Stimulated activated CD4-positive, alpha-beta T cell treated with anti-CD3 and anti-CD28 coated beads, TNF-alpha, amount 100 ng/mL, for 4 hours (primary cell): ENCODE measurements at regions not wholly inside any gene's neighbourhood (a gene's known extent, or its start where the extent isn't known, plus 50 kb on each side); places are given as distances from the start of the nearest gene placed in this dataset.

Experiments used
- DNase-seq, 3 experiments: peaks; one replicate each; pipeline ENCODE4 v3.0.0-alpha.2; 2020; ENCODE audit warnings: low read depth in 3 of 3

DNA sequence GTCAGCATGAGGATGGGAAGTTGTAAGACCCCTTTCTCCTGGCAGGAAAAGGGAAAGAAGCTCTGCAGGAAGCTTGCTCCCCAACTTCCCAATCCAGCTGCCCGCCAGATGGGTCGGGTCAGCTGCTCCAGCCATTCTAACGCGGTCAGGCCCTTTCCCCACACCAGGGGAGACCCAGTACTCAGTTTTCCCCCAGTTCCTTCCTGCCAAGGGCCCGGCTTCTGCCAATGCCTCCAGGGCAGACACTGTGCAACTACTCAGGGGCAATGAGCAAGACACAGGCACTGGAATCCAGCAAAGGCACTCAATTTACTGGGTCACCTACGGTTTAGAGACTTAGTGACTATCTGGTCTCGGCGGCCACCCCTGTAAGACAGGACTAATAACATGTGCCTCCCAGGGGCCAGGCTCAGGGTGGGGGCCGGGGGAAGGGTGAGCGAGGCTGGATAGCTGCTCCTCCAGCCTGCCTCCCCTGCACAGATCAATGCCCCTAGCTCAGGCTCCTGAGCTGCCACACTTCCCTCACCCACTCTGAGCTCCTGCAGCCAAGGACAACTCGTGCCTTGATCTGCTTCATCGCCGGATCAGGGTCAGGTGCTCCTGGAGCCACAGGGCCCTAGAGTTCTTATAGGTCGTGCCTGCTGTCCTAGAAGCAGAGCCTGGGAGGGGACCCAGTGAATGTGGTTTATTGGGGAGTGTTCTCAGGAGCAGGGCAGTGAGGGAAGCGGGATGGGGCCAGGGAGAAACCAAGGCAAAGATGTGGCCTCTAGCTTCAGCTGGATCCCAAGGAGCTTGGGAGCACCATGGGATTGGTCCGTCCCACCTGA, 171.1 kb downstream of the ZFP36L2 start:
- no peak for DNase-seq

DNA sequence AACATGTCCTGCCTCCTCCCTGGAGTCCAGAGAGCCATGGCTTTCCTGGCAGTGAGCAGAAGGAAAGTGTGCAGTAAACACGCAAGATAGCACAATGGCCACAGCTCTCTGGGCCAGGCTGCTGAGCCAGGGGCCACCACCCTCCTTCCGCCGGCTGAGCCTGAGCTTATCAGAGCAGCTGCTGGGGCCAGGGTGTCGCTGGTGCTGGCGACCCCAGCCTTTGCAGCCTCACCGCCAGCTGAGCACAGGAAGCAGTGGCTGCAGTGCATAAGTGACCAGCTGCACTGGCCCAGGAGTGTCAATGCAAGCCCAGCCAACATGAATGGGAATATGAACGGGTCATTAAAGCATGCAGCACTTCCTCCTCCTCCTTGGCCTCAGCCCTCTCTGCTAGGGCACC, 172.0 kb downstream of the ZFP36L2 start:
- no peak for DNase-seq

DNA sequence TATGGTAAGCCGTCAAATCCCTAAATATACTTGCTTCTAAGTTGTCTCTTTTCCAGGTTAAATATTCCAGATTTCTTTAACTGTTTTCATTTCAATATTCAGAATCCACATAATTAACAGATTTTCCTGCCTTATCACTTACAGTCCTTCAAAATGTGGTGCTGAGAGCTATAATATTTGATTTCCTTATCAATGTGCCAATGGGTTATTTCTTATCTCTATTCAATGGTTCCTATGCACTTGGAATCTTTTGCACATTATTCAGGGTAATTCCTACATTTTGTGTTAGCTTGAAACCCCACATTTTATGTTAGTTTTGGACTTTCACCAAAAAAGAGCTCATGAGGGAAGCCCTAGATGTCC, 173.5 kb downstream of the ZFP36L2 start:
- no peak for DNase-seq

DNA sequence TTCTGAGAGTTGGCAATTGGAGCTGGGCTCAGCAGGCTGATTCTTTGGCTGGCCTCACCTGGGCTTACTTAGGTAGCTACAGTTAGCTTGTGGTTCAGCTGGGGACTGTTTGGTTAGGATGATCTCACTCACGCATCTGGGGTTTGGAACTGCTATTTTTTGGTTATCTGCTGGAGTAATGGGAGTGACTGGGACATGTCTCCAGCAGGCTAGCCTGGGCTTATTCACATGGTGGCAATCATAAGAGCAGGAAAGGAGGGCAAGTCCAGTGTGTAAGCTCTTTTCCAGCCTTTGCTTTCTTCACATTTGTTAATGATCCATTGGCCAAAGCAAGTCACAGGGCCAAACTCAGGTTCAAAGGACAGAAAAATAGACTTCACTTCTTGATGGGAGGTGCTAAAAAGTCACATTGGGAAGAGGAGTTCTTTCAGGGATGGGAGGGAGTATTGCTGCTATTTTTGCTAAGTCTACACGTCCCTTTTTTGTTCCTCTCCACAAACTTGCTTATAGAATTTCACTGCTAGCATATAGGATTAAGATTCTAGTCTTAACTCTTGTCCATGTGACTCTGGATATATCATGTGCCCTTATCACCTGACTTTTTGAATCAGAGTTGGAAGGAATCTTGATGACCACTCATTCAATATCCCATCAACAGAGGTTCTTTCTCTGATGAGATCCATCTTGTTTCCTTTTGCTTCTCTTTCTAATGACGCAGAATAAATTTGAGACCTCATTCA, 174.0 kb downstream of the ZFP36L2 start:
- no peak for DNase-seq

DNA sequence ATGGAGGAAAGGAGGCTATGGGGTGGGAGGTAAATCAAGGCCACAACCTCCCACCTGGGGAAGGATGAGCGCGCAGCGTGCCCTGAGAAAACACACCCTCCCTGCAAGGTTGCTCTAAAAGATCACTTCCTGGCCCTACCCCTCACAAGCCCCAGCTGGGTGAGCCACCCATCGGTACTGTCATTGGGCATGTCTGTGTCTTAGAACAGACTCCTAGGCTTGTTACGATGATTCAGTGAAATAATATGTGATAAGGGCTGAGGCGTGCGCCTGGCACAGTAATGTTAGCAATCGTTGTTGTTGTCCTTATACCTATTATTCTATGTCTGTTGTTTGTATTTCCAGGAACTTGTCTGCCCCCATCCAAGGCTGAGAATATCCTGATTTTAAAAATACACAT, 175.1 kb downstream of the ZFP36L2 start:
- DNase-seq: no peak

DNA sequence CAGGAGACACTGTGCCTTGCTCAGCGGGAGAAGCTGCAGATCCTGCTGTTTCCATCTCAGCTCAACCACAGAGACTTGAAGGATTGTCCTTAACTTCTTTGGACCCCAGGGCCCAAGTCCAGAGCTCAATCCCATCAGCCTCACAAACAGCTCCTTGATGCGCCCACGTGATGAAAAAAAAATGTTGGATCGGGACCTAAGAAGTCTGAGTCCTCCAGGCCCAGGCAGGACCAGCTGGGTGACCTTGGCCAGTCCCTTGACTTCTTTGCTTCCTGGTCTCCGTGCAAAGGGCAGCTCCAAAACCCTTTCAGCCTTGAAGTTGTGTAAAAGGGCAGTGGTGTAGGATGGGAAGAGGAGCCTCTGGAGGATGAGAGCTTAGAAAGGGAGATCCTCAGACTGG, 175.5 kb downstream of the ZFP36L2 start:
- DNase-seq: no peak

DNA sequence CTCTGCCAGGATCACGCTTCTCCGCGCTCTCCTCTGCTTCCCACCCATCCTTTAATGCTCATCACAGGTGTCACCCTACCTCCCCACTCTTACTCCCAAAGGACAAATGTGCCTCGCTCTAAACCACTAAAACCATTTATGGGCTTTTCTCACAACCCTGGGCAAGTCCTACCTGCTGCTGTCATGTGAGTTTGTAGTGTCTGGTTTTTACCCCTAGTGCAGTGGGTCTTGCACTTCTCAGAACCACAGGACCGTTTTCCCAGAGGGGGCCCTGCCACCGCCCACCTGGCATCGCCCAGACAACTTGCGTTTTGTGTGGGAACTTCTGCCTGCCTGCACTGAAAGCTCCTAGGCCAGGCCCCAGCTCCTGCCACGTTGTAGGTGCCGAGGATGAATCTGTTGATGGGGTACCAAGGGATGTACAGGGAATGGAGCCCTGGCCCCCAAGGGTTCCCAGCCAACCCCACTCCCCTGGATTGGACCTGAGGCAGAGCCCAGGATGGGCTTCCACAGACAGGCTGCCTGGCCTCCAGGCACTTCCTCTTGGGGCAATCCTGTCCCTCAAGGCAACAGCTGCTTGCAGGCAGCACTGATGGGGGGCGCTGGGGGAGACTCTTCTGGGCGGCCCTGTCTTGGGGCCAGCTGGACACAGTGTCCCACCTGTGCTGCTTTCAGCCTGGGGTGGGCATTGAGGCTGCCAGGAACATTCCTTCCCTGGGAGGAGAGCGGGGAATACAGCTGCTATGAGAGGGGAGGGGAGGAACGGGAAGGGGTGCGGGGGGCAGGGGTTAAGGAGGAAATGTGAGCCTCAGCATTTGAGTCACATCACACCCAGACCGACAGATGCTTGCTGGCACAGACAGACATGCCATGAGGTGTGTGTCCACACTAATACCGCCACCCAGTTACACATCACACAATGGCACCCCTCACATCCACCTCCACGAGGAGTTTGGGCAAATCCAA, 176.3 kb downstream of the ZFP36L2 start:
- no peak for DNase-seq

DNA sequence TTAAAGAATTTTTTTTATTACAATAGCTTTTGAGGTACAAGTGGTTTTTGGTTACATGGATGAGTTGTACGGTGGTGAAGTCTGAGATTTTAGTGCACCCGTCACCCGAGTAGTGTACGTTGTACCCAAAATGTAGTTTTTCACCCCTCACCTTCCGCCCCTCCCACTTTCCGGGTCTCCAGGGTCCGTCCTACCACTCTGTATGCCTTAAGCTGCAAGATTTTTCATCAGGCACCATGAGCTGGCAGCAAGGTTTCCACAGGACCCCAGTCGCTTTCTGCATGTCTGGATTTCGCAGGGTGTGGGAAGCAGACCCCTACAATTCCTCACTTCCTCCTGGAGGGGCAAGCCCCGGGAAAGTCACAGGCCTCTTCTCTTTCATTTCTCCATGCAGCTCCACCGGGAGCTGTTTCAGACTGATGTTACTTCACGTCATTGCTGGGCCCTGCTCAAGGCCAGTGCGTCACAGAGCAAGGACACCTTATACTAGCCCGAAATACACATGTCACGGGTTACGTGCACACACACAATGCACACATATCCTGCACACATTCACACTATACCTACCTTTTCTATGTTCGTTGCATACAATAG, 179.1 kb downstream of the ZFP36L2 start:
- DNase-seq: no peak

DNA sequence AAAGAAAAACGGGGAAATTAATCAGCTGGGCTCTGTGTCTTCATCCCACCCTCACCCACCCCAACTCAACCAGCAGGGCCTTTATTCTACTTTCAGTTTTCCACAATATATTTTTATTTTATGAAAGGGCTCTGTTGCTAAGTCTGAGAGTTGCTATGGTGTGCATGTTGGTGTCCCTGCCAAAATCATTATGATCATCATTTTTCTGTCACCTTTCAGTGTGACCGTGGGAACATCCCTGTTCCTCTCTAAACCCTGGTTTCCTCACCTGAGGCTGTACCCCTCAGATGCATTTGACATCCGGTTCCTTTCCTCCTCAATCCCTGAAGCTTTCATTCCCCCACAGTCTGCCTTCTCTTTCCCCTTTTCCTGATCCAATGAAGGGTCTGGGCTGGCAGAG, 180.5 kb downstream of the ZFP36L2 start:
- no peak for DNase-seq

DNA sequence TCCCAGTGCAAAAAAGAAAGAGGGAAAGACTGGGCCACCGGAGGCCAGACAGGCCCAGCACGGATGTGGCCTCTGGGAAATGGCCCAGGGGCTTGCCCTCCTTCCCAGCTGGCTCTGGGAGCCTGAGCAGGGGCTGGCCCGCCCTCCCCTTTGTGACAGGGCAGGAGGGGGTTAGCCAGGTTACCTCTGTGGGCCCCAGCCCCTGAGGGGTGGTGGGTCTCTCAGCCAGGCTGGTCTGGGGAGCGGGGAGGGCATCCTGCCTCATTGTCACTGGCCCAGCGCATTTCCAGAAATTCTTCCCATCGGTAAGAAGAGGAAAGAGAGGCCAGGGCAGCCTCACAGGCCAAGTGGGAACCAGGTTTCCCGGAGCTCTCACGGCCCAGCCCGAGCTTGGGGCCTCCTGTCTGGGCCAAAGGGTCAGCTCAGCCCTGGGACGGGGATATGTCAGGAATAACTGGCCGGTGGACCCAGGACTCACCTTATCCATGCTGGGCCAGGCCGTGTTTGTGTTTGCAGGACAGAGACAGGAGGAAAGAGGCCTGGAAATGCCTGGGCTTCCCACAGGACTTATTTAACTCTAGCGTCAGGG, 182.2 kb downstream of the ZFP36L2 start:
- no peak for DNase-seq

DNA sequence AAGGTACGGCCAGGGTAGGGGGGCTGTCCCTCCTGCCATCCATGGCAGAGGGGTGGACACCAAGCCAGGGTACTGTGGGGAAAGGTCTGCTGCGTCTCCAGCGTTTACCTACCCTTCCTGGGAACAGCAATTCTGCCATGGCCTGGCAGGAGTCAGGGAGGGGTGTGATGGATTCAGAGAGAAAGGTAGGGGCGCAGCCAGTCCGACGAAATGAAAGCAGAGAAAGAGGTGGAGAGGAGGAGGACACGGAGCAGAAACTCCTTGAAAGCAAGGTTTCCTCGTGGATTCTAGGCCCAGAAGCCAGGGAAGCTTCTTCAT, 182.9 kb downstream of the ZFP36L2 start:
- no peak for DNase-seq

DNA sequence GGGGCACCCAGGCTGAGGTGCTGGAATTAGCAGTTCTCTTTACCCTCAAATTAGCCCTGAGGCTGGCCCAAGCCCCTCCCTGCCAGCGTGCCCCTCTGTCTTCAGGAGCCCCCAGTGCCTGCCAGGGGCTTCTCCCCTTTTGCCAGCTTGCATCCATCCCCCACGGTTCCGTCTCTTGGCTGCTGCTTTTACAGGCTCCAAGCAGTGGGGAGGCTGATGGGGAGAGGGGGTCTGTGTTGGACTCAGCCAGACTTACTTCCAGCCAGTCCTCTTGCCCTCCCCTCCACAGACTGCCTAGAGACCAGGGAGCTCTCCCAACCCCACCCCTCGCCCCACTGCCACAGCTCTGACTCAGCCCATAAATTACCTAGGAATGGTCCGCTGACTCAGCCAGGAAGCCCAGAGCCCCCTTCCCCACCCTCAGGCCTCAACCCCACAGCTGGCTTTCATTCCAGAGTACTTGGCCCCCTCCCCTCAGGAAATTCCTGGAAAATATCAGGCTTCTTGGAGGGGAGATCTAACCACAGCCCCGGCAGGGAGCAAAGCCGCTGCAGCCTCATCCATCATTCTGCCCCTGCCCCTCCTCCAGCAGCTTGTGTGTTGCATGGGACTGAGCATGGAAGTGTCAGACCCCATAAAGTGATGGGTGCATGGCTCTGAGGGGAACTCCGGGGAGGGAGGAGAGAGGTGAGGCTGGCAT, 184.6 kb downstream of the ZFP36L2 start:
- no peak for DNase-seq

DNA sequence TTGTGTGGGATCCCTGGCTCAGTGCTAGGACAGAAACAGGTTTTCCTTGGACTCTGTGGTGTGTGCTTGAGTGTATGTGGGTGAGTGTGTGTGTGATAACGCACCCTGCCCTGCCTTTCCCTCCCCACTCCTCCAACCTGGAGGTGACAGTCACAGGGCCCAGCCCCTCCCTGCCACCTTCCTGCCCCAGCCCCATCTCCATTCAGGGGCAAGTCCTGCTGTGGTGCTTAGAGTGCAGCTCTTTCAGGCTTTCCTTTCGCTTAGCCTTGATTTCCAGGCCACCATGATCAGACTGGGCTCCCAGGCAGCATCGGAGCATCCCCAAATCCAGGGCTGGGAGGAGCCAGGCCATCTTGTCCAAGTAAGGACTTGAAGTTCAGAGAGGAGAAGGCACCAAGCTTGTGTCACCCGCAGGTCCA, 185.2 kb downstream of the ZFP36L2 start:
- DNase-seq: no peak

DNA sequence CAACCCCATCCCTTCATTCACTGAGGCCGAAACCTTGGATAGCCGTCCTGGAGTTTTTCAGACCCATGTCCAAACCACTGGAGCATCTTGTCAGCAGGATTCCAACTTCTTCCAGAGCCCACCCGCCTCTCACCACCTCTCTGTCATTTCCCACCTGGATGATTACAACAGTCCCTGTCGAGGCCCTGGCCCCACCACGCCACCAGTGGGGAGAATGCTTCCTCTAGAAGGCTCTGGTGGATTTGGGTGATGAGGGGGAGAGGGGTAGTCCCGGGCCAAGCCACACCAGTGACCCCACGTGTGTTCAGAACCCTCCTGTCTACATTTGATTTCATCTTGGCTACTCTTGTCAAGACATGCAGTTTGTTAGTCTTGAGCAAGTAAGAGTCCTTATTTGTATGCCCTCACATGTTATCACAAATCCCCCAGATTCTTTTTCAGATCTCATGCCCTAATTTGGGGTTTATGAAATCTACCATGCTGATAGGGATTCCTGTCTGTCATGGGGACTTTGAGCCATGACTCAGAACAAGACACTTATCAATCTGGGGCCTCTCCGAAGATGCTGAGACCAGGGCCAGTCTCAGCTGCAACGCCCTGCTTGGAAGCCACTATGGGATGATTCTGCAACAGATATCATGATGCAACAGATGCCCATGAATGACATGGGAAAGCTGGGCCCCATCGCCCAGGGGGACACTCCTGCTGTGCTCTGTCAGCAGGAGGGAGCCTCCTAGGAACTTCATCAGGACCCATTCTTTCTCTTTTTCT, 186.1 kb downstream of the ZFP36L2 start:
- DNase-seq: no peak

DNA sequence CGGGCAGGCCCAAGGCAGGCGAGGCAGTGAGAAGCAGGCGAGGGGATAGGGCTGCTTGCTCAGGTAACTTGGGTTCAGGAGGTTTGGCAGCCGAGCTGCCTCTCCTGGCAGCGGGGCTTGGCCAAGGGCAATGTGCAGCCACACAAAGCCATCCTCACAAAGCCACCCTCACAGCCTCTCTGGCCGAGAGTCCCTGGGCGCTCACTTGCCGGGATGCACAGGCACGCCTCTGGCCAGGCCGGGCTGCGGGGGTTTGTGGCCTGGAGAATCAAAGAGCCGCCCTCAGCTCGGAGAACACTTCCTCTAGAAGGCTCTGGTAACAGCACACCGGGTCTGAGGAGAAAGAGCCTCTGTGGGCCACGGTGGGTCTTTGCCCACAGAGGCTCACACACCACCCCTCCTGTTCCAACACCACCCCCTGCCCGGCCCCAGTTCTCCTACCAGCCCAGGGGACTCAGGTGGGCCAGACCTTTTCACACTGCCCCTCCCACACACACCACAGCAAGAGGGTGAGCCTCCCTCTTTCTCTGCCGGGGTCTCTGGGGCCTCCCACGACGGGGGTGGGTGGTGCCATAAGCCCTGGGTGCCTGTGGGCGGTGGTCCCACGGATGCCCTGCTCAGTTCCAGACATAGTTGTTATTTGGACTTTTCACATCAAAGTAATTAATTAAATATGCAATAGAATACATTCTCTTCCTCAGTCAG, 186.9 kb downstream of the ZFP36L2 start:
- no peak for DNase-seq

DNA sequence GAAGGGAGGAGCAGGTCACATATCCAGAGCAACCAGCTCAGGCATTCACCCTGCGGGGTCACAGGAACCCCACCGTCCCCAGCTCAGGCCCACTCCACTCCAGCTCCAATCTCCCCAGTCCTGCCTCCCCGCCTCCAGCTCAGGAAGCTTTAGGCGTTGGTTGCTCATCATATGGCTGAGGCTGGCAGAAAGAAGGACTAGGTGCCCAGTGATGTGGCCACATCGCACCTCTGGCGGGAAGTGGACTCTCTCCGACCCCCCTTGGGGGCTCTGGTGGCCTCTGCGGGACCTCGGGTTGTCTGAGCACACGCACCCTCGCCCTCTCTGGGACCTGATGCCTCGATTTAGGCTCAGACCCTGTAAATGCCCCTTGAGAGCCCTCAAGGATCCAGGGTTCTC, 187.7 kb downstream of the ZFP36L2 start:
- DNase-seq: no peak

DNA sequence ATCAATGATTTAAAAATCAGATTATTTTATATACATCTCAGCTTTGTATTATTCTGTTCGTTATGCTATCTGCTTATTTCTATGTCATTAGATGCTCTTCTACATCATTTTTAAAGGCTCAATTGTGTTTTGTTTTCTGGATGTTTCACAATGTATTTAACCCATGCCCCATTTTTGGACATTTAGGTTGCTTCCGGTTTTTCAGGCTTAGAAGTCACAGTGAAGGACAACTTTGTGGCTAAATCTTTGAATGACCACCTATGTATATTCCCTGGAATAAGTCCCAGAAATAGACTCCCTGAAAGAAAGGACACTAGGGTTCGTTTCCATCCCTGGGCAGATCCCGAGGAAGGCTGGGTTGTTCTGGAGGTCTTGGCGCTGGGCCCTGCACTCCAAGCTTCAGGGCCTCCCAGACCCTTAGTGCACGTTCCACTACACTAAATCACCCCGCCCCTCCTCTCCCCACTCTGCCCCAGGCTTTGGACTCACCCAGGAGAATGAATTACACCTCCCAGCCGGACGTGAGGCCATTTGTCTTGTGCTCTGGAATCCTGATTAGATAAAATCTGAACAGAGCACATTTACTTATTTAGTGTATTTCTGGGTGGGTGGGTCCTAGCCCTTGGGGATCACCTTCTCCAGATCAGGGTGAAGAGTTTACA, 188.2 kb downstream of the ZFP36L2 start:
- no peak for DNase-seq

DNA sequence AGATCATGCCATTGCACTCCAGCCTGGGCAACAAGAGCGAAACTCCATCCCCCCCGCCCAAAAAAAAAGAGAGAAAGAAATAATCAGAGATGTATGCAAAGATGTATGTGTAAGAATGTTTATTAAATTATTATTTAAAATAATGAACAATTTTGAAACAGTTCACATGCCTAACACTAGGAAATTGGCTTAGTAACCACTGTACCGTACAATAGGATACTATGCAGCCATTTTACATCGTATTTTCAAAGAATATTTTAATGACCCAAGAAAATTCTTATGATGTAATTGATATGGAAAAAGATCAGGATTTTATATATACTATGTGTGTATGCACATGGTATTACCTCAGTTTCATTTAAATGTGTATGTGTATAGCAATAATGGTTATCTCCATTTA, 190.5 kb downstream of the ZFP36L2 start:
- DNase-seq: no peak

DNA sequence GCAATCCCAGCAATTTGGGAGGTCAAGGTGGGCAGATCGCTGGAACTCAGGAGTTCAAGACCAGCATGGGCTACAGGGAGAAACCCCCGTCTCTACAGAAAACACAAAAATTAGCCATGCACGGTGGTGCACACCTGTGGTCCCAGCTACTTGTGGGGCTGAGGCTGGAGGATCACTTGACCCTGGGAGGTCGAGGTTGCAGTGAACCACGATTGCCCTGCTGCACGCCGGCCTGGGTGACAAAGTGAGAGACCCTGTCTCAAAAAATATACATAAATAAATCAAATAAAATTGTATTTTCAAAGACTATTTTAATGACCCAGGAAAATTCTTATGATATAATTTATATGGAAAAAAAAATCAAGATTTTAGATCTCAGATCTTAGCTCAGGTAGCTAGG, 191.5 kb downstream of the ZFP36L2 start:
- DNase-seq: no peak
